ENCODE measurements at regions not wholly inside any gene's neighbourhood (a gene's known extent, or its start where the extent isn't known, plus 50 kb on each side); places are given as distances from the start of the nearest gene placed in this dataset.

GRCh38 chr18:67715567-67715966 lies 199.0 kb upstream of the DSEL start:
- no peak for DNase-seq

GRCh38 chr18:67710639-67711038 lies 194.1 kb upstream of the DSEL start:
- DNase-seq, result no peak

GRCh38 chr18:67705748-67706147 lies 189.2 kb upstream of the DSEL start:
- DNase-seq, result no peak

- DNase-seq, result no peak
Observed at GRCh38 chr18:67695684-67696083, 179.2 kb upstream of the DSEL start.

- DNase-seq, result no peak
Observed at GRCh38 chr18:67694787-67695186, 178.3 kb upstream of the DSEL start.

GRCh38 chr18:67692811-67693210 lies 176.3 kb upstream of the DSEL start:
- no peak for DNase-seq

DNA sequence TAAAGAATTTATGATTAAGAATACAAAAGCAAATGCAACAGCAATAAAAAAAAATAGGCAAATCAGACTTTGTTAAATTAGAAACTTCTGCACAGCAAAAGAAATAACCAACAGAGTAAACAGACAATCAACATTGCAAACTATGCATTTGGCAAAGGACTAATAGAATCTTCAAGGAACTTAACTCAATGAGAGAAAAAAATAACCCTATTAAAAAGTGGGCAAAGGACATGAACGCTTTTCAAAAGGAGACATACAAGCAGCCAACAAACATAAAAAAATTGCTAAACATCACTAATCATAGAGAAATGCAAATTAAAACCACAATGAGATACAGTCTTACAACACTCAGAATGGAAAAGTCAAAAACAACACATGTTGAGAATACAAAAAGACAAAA lies 166.0 kb upstream of the DSEL start:
- DNase-seq, result no peak

GRCh38 chr18:67677489-67677888 lies 161.0 kb upstream of the DSEL start:
- DNase-seq, result no peak

DNA sequence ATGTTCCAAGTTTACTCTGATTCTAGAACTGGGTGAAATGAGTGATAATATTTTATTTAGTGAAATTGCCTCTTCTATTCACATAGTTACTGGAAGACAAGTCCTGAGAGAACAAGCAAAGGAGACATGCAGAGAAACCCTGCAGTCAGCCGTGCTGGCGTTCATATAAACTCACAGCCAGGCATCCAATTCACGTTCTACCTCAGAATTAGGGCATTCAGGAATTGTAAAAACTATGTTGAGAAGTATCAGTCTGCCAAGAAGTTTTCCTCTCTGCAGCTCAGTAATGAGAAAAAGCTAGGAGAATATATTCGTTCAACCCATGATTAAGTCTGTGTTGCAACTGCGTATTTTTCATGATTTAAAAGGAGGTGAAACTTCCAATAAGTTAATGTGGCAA lies 156.2 kb upstream of the DSEL start:
- DNase-seq, result no peak

- DNase-seq, result no peak
Observed at GRCh38 chr18:67672155-67672554, 155.6 kb upstream of the DSEL start.

DNA sequence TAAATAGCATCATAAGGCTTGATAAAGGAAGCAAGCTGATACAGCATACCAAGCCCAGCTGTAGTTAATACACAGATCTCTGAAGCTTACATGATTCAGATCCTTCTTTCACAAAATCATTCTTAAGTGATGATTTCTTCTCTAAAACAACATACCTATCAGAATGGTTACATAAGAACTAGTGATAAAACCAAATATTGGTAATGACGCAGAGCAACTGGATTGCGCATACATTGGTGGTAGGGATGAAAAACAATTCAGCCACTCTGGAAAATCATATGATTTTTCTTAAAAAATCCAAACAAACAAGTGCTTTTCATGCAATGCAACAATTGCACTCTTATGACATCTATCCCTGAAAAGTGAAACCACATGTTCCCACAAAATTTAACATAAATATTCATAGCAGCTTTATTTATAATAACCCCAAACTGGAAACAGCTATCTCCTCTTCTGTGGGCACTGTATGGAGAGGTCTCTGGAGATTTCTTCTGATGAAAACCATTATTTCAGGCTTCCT lies 153.6 kb upstream of the DSEL start:
- DNase-seq, result no peak

GRCh38 chr18:67665266-67665665 lies 148.7 kb upstream of the DSEL start:
- DNase-seq, result no peak

DNA sequence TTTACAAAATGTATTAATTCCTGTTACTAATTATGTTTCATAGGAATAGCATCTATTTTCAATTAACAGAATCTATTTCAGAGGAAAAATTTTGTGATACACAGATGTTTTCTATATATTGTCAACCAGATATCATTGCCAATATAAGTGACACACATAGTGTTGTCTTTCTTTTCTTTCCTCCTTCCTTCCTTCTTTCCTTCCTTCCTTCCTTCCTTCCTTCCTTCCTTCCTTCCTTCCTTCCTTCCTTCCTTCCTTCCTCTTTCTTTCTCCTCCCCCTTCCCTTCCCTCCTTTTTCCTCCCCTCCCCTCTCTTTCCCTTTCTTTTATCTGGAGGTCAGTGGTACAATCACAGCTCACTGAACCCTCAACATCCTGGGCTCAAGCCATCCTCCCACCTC lies 146.5 kb upstream of the DSEL start:
- no peak for DNase-seq

DNA sequence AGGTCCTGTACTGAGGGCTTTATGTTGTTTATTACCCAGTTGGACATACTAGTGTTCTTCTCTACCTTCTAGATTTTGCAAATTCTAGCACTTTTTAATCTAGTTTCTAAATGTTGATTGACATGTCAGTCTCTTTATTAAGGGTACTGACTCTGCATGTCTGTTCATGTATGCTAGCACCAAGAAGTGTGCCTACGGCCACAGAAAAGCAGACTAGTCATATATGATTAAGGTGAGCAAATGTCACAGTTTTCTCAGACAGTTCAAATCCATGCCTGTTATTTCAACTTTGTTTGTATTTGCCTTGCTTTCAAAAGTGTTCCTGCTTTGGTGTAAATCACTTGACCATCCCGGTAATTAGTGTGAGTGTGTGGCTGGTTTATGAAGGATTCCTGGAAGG lies 145.0 kb upstream of the DSEL start:
- no peak for DNase-seq

- no peak for DNase-seq
Observed at GRCh38 chr18:67654101-67654500, 137.6 kb upstream of the DSEL start.

DNA sequence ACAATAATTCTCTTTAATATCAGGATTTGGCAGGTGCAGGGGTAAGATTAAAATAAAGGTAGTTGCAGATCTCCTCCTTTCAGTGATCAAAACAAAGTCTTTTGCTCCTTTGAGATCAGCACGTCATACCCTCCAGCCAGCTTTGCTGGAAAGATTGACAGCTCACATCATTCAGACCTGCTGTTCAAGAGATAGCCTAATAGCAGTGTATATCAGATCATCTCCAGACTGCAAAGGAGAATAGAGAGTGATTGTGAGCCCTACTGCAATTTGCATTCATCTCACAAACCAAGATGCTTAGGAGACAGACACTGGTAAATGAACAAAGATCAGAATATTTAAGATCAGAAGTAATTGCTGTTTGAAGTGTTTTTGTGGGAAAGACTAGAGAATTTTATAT lies 135.8 kb upstream of the DSEL start:
- no peak for DNase-seq

- no peak for DNase-seq
Observed at GRCh38 chr18:67651438-67651837, 134.9 kb upstream of the DSEL start.

GRCh38 chr18:67650686-67651385 lies 134.3 kb upstream of the DSEL start:
- DNase-seq, result no peak

DNA sequence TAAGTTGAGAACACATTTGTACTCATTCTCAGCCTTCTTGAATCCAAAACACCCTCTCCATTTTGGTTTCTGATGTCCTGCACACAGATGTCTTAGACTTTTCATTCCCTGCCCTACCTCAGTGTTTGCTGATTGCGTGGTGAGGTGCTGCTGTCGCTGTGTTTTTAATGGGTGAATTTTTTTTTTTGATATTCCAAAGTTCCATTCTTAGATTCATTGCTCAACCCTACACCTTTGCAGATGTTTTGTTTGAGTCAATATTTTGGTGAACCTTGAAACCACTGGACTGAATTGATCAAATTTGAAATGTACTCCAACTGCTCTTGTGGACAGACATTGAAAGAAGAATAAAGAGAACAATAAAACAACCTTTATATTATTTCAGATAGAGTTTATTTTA lies 130.4 kb upstream of the DSEL start:
- DNase-seq, result no peak

GRCh38 chr18:67644226-67644625 lies 127.7 kb upstream of the DSEL start:
- no peak for DNase-seq

GRCh38 chr18:67639872-67640271 lies 123.4 kb upstream of the DSEL start:
- DNase-seq, result no peak

DNA sequence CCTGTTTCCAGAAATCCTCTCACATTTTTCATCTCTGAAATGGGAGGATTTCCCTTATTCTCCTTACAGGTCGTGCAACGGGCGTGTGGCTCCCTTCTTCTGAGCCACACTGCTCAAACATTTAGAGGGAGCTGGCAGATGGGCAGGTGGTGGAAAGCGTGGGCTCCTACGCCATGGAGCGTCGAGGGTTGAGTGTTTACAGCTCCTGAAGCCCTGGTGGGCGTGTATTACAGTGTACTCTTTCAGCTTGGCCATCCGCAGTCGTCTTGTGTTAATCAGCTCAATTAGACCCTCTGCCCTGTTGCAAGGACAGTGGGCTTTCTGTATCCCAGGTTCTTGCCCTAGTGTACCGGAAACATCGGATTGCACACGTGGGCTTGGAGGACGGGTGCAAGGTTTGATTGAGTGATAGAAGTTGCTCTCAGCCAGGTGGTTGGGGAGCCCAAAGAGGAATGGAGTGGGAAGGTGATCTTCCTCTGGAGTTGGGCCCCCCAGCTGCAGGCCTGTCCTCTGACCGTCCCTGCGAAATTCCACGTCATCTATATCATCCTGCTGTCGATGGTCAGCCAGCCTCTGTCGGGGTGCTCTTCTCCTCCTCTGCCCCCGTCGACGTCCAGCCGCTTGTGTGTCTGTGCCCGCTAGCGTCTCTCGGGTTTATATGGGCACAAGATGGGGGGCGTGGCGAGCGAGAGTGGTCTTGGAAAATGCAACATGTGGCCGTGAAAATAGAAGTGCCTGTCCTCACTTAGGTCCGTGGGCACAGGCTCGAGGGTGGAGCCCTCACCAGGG lies 120.3 kb upstream of the DSEL start:
- no peak for DNase-seq

GRCh38 chr18:67634631-67635338 lies 118.3 kb upstream of the DSEL start:
- DNase-seq, result no peak

GRCh38 chr18:67633939-67634338 lies 117.4 kb upstream of the DSEL start:
- no peak for DNase-seq
